Fibroblast of peridontal ligament (primary cell): ENCODE measurements at regions not wholly inside any gene's neighbourhood (a gene's known extent, or its start where the extent isn't known, plus 50 kb on each side); places are given as distances from the start of the nearest gene placed in this dataset.
"Not testable (repeated sequence)": the region's sequence is repeated elsewhere in the genome, so short reads cannot be mapped to it uniquely, and the experiment has no call there.

Experiments used
- DNase-seq: peaks from one replicate; pipeline ENCODE4 v3.0.0-alpha.2; 2010; ENCODE audit errors: extremely low read depth

GRCh38 chr12:97797473-97797872 is 334.9 kb downstream of the RMST start:
- no peak for DNase-seq

GRCh38 chr12:97800561-97800960 is 338.0 kb downstream of the RMST start:
- DNase-seq: no peak

- DNase-seq: no peak
Observed at GRCh38 chr12:97801471-97802059, 339.0 kb downstream of the RMST start.

GRCh38 chr12:97805146-97805545 is 342.5 kb downstream of the RMST start:
- DNase-seq: no peak

- DNase-seq: no peak
Observed at GRCh38 chr12:97813301-97813700, 350.7 kb downstream of the RMST start.

GRCh38 chr12:97821806-97822205 is 359.2 kb downstream of the RMST start:
- DNase-seq: no peak

GRCh38 chr12:97835541-97835940 is 372.9 kb downstream of the RMST start:
- DNase-seq: no peak

GRCh38 chr12:97837401-97837800 is 374.8 kb downstream of the RMST start:
- DNase-seq: no peak

GRCh38 chr12:97848051-97848450 is 385.4 kb downstream of the RMST start:
- DNase-seq: no peak

- no peak for DNase-seq
Observed at GRCh38 chr12:97854477-97854876, 391.9 kb downstream of the RMST start.

- no peak for DNase-seq
Observed at GRCh38 chr12:97862072-97862471, 399.5 kb downstream of the RMST start.

- DNase-seq: no peak
Observed at GRCh38 chr12:97875064-97875463, 412.5 kb downstream of the RMST start.

- no peak for DNase-seq
Observed at GRCh38 chr12:97876780-97877179, 414.2 kb downstream of the RMST start.

GRCh38 chr12:97877404-97877803 is 414.8 kb downstream of the RMST start:
- no peak for DNase-seq

GRCh38 chr12:97886511-97887176 is 424.0 kb downstream of the RMST start:
- no peak for DNase-seq

GRCh38 chr12:97897881-97898280 is 435.3 kb downstream of the RMST start:
- not testable (repeated sequence) for DNase-seq

- no peak for DNase-seq
Observed at GRCh38 chr12:97899529-97899928, 436.9 kb downstream of the RMST start.

- no peak for DNase-seq
Observed at GRCh38 chr12:97899956-97900355, 437.4 kb downstream of the RMST start.

- no peak for DNase-seq
Observed at GRCh38 chr12:97903356-97903755, 440.8 kb downstream of the RMST start.

- no peak for DNase-seq
Observed at GRCh38 chr12:97907504-97907903, 444.9 kb downstream of the RMST start.

GRCh38 chr12:97910559-97910958 is 448.0 kb downstream of the RMST start:
- no peak for DNase-seq

- DNase-seq: no peak
Observed at GRCh38 chr12:97912943-97913342, 450.3 kb downstream of the RMST start.

- DNase-seq: no peak
Observed at GRCh38 chr12:97921979-97922722, 459.5 kb downstream of the RMST start.
